GM12872 (cell line): ENCODE measurements at regions not wholly inside any gene's neighbourhood (a gene's known extent, or its start where the extent isn't known, plus 50 kb on each side); places are given as distances from the start of the nearest gene placed in this dataset.

Experiments
- TF ChIP-seq, protein P1 (sequence below): IDR thresholded peaks from 3 replicates; pipeline ENCODE4 v1.5.1; 2011; ENCODE audit warnings: low read depth, mild to moderate bottlenecking, low read length, moderate library complexity; ENCODE audit not compliant: insufficient read depth

DNA sequence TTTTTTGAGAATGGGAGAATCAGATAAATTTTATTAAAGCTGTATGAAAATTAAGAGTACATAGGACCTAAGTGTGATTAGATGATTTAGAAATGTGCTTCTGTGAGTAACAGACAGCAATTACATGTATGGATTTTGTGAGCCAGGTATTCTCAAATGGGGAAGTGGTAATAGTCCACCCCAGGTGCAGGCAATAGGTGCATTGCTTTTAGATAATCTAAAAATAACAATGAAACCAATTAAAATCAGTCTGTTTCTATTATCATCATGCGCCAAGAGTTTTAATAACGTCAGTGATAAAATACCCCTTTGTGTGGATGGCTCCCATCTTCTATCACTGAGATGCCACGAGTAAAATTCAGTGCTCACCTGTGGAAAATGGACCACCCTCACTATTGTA lies 265.3 kb downstream of the RNF144A start:
- TF ChIP-seq, protein P1, sequence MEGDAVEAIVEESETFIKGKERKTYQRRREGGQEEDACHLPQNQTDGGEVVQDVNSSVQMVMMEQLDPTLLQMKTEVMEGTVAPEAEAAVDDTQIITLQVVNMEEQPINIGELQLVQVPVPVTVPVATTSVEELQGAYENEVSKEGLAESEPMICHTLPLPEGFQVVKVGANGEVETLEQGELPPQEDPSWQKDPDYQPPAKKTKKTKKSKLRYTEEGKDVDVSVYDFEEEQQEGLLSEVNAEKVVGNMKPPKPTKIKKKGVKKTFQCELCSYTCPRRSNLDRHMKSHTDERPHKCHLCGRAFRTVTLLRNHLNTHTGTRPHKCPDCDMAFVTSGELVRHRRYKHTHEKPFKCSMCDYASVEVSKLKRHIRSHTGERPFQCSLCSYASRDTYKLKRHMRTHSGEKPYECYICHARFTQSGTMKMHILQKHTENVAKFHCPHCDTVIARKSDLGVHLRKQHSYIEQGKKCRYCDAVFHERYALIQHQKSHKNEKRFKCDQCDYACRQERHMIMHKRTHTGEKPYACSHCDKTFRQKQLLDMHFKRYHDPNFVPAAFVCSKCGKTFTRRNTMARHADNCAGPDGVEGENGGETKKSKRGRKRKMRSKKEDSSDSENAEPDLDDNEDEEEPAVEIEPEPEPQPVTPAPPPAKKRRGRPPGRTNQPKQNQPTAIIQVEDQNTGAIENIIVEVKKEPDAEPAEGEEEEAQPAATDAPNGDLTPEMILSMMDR: no peak

DNA sequence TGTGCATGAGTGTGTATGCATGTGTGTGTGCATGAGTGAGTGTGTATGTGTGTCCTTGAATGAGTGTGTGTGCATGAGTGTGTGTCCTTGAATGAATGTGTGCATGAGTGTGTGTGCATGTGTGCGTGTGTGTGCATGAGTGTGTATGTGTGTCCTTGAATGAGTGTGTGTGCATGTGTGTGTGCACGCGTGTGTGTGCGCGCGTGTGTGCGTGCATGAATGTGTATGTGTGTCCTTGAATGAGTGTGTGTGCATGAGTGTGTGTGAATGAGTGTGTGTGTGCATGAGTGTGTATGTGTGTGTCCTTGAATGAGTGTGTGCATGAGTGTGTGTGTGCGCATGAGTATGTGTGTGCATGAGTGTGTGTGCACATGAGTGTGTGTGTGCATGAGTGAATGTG lies 271.9 kb downstream of the RNF144A start:
- TF ChIP-seq, protein P1: no peak

DNA sequence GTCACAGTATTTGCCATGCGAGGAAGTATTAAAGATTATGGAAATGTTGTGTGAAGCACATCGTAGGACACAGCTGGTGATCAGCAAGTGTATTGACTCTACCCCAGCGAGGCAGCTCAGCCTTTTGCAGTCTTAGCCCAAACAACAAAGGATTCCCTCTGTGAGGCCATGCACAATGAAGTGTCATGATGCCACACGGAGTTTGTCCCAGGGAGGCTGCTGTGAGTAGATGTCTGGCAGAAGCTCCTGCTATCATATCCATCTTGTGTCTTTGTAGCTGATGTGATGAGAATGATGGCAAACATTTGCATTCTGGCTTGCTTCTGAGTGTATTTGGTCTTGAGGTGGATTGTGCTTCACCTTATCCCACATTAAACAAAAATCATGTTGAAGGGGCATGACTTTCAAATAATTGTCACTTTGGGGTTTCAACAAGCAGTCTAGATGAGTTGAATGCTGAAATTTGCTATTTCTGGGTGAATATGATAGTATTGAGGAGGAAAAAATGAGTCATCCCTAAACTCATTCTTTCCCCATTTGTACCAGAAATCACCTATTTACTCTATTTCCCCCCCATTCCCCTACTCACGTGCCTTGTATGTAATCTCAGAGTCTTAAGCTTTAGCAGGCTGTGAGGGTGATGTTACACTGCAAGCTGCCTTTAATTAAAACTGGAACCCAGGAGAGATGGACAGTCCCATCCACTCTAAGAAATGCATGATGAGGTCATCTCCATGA lies 273.5 kb downstream of the RNF144A start:
- TF ChIP-seq, protein P1: no peak

DNA sequence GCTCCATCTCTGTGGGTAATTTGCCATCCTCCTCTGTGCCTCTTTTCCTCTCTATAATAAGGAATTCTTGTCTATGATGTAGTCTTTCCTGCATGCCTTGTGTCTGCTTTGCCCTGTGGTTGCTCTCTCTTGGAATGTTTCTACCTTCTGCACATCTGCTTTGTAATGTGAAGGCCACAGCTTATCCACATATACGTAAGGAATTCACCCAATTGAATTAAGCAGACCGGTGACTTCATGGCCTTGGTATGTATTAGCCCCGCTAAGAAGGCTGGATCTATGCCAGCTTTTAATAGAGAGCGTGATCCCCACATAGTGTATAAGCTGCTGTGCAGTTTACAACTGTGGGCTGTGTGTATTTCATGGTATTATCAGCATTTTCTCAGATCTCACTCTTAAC lies 274.7 kb downstream of the RNF144A start:
- TF ChIP-seq, protein P1: no peak

DNA sequence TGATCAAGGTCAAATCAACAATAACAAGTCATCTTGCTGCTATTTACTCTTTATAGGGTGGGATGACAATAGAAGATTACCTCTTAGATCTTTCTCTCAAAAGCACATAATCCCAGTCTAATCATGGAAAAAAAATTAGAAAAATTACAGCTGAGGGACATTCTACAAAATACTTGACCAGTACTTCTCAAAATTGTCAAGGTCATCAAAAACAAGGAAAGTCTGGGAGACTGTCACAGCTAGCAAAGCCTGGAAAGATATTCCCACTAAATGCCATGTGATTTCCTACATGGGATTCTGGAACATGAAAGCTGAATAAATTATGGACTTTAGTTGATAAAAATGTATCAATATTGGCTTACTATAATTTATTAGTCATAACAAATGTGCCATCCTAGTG lies 276.2 kb downstream of the RNF144A start:
- TF ChIP-seq, protein P1: no peak

DNA sequence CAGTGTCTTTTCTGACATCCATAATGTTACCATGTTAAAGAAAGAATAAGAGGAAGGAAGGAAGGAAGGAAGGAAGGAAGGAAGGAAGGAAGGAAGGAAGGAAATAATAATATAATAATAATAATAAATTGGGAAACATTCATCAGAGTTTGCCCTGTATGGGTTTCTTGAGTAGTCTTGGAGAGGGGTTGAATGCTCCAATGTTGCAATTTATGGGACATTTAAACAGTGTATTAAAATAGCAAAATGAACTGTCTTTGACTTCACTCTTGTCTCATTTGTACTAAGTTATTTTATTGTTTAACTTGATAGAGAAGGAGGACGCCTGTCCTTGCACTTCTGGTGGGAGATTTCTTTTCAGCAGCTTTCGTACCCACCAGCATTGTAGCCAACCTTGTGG lies 277.7 kb downstream of the RNF144A start:
- TF ChIP-seq, protein P1: no peak

DNA sequence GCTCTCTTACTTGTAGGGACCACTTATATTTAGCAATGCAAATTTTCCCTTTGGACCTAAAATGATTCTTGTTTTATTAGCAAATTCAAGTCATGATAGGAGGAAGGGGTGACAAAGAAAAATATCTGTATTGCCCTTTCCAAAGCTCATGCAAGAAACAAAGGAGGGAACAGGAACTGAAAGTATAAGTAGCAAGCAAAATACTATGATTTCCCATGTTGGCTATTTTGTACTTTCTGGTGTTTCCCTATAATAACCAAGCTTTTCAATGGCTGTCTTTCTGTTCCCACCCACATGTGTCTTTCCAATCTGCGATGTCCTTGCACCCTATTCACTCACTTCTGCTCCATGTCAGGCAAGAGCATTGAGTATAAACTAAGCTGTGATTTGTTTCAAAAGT lies 279.7 kb downstream of the RNF144A start:
- TF ChIP-seq, protein P1: no peak
